ENCODE measurements at regions not wholly inside any gene's neighbourhood (a gene's known extent, or its start where the extent isn't known, plus 50 kb on each side); places are given as distances from the start of the nearest gene placed in this dataset.

- no peak for DNase-seq
These were observed 158.0 kb downstream of the TM9SF2 start for GRCh38 chr13:99659226-99659625.

GRCh38 chr13:99658261-99658991, 157.2 kb downstream of the TM9SF2 start:
- DNase-seq = peak; percentile 16

- no peak for DNase-seq
These were observed 156.6 kb downstream of the TM9SF2 start for GRCh38 chr13:99657848-99658260.

- DNase-seq = no peak
These were observed 155.6 kb downstream of the TM9SF2 start for GRCh38 chr13:99656844-99657381.

- peak; percentile 67 for DNase-seq
These were observed 154.9 kb downstream of the TM9SF2 start for GRCh38 chr13:99656092-99656745.

GRCh38 chr13:99655351-99656091, 154.2 kb downstream of the TM9SF2 start:
- peak; percentile 49 for DNase-seq

GRCh38 chr13:99654076-99654475, 152.8 kb downstream of the TM9SF2 start:
- no peak for DNase-seq

- DNase-seq = no peak
These were observed 152.3 kb downstream of the TM9SF2 start for GRCh38 chr13:99653526-99653925.

GRCh38 chr13:99652901-99653300, 151.6 kb downstream of the TM9SF2 start:
- no peak for DNase-seq

- no peak for DNase-seq
These were observed 150.9 kb downstream of the TM9SF2 start for GRCh38 chr13:99652141-99652540.

GRCh38 chr13:99651016-99651415, 149.7 kb downstream of the TM9SF2 start:
- no peak for DNase-seq

GRCh38 chr13:99650410-99650809, 149.1 kb downstream of the TM9SF2 start:
- DNase-seq = no peak

GRCh38 chr13:99648927-99649326, 147.7 kb downstream of the TM9SF2 start:
- DNase-seq = no peak

- no peak for DNase-seq
These were observed 146.9 kb downstream of the TM9SF2 start for GRCh38 chr13:99648066-99648665.

GRCh38 chr13:99647596-99647985, 146.3 kb downstream of the TM9SF2 start:
- DNase-seq = no peak

- no peak for DNase-seq
These were observed 145.8 kb downstream of the TM9SF2 start for GRCh38 chr13:99646866-99647595.

GRCh38 chr13:99642841-99643240, 141.6 kb downstream of the TM9SF2 start:
- DNase-seq = no peak

- DNase-seq = no peak
These were observed 140.7 kb downstream of the TM9SF2 start for GRCh38 chr13:99642006-99642405.

- DNase-seq = no peak
These were observed 139.0 kb downstream of the TM9SF2 start for GRCh38 chr13:99640260-99640659.

- DNase-seq = no peak
These were observed 137.9 kb downstream of the TM9SF2 start for GRCh38 chr13:99639126-99639525.

- DNase-seq = no peak
These were observed 135.6 kb downstream of the TM9SF2 start for GRCh38 chr13:99636728-99637353.

- no peak for DNase-seq
These were observed 135.0 kb downstream of the TM9SF2 start for GRCh38 chr13:99636306-99636705.
